Stomach (tissue), 4 donors: ENCODE measurements at regions not wholly inside any gene's neighbourhood (a gene's known extent, or its start where the extent isn't known, plus 50 kb on each side); places are given as distances from the start of the nearest gene placed in this dataset.

Experiments
- EP300 ChIP-seq: sonication (generic); formaldehyde crosslinking; IDR thresholded peaks from one replicate; pipeline ENCODE4 v1.6.1; 2017; ENCODE audit warnings: antibody characterized with exemption
- TF ChIP-seq, protein P1 (sequence below), 7 experiments: fragments of 450-650 bp in 4 of 7; fragments of 200-600 bp in 3 of 7; sonication (generic) in 3 of 7; IDR thresholded peaks; one replicate each; pipeline ENCODE4 v1.5.1; 2016 to 2019; ENCODE audit warnings: antibody characterized with exemption in 7 of 7, control low read depth in 2 of 7, mild to moderate bottlenecking in 1 of 7

DNA sequence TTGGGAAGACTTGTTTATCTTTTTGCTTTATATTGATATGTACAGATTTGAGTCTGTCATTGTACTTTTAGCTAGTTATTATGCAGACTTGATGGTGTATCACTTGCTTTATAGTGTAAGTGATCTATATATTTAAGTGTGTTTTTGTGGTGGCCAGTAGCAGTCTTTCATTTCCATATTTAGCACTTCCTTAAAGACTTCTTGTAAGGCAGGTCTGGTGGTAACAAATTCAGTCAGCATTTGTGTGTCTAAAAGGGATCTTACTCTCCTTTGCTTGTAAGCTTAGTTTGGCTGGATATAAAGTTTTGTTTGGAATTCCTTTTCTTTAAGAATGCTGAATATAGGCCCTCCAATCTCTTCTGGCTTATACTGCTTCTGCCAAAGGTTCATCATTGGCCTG lies 322.5 kb upstream of the EPHA6 start:
- no peak for TF ChIP-seq EP300
- TF ChIP-seq, protein P1, sequence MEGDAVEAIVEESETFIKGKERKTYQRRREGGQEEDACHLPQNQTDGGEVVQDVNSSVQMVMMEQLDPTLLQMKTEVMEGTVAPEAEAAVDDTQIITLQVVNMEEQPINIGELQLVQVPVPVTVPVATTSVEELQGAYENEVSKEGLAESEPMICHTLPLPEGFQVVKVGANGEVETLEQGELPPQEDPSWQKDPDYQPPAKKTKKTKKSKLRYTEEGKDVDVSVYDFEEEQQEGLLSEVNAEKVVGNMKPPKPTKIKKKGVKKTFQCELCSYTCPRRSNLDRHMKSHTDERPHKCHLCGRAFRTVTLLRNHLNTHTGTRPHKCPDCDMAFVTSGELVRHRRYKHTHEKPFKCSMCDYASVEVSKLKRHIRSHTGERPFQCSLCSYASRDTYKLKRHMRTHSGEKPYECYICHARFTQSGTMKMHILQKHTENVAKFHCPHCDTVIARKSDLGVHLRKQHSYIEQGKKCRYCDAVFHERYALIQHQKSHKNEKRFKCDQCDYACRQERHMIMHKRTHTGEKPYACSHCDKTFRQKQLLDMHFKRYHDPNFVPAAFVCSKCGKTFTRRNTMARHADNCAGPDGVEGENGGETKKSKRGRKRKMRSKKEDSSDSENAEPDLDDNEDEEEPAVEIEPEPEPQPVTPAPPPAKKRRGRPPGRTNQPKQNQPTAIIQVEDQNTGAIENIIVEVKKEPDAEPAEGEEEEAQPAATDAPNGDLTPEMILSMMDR (IDR thresholded peaks at IDR 0.05), result no peak
